PC-9 (cell line): ENCODE measurements at regions not wholly inside any gene's neighbourhood (a gene's known extent, or its start where the extent isn't known, plus 50 kb on each side); places are given as distances from the start of the nearest gene placed in this dataset.

Experiments used
- BruUV-seq: library from RNA; stranded (reverse); fragments of 400-500 nt; replicated peaks from 2 replicates; lab custom pipeline; 2021; lab: Mats Ljungman, UMichigan
- CTCF ChIA-PET: fragments of 300-600 bp; sonication (Branson Sonifier 250); formaldehyde crosslinking; loops from one replicate; lab custom pipeline; 2022; ENCODE audit warnings: antibody characterized with exemption; lab: Charles Lee
- POLR2A ChIA-PET: fragments of 300-600 bp; sonication (Branson Sonifier 250); formaldehyde crosslinking; loops from one replicate; lab custom pipeline; 2022; ENCODE audit warnings: antibody characterized with exemption; ENCODE audit not compliant: unreplicated experiment; lab: Charles Lee
- DNase-seq, 2 experiments: peaks; one replicate each; pipeline versions ENCODE4 v3.0.0 to v3.0.0-alpha.2; 2015 to 2022; ENCODE audit warnings: mixed read lengths in 1 of 2
- H2AFZ ChIP-seq: fragments of 200-600 bp; sonication (generic); 2 replicates; pipeline ENCODE4 v1.8.1; 2017; ENCODE audit warnings: antibody characterized with exemption
- H3F3A ChIP-seq: fragments of 200-600 bp; sonication (generic); 2 replicates; pipeline ENCODE4 v1.8.1; 2017; ENCODE audit warnings: antibody characterized with exemption, mild to moderate bottlenecking, low read depth; ENCODE audit not compliant: insufficient read depth
- H3K27ac ChIP-seq: fragments of 200-600 bp; sonication (generic); 2 replicates; pipeline ENCODE4 v1.6.1; 2016; ENCODE audit warnings: mixed run types
- H3K27me3 ChIP-seq: fragments of 200-600 bp; sonication (generic); 2 replicates; pipeline ENCODE4 v1.6.1; 2016; ENCODE audit warnings: low read depth, mixed run types; ENCODE audit not compliant: insufficient read depth
- H3K36me3 ChIP-seq: fragments of 200-600 bp; sonication (generic); 2 replicates; pipeline ENCODE4 v1.6.1; 2016; ENCODE audit warnings: low read depth, mixed run types
- H3K4me1 ChIP-seq: fragments of 200-600 bp; sonication (generic); replicated peaks from 2 replicates; pipeline ENCODE4 v1.6.1; 2016; ENCODE audit warnings: mixed run types; ENCODE audit not compliant: insufficient read depth
- H3K4me2 ChIP-seq: fragments of 200-600 bp; sonication (generic); 2 replicates; pipeline ENCODE4 v1.6.1; 2017; ENCODE audit warnings: mixed run types
- H3K4me3 ChIP-seq: fragments of 200-600 bp; sonication (generic); 2 replicates; pipeline ENCODE4 v1.6.1; 2016; ENCODE audit warnings: mixed run types
- H3K79me2 ChIP-seq: fragments of 200-600 bp; sonication (generic); 2 replicates; pipeline ENCODE4 v1.6.1; 2017; ENCODE audit warnings: low read depth, mixed run types
- H3K9me2 ChIP-seq: fragments of 200-600 bp; sonication (generic); 2 replicates; pipeline ENCODE4 v1.8.1; 2017; ENCODE audit warnings: mild to moderate bottlenecking; ENCODE audit not compliant: insufficient read depth
- H3K9me3 ChIP-seq: fragments of 200-600 bp; sonication (generic); 2 replicates; pipeline ENCODE4 v1.8.1; 2016; ENCODE audit warnings: low read depth; ENCODE audit not compliant: insufficient read depth
- H4K20me1 ChIP-seq: fragments of 200-600 bp; sonication (generic); 2 replicates; pipeline ENCODE4 v1.8.1; 2017; ENCODE audit not compliant: insufficient read depth
- CTCF ChIP-seq: fragments of 200-600 bp; sonication (generic); conservative IDR thresholded peaks from 2 replicates; pipeline ENCODE4 v1.6.1; 2017; ENCODE audit warnings: mixed run types, antibody characterized with exemption, mild to moderate bottlenecking, moderate library complexity
- EZH2 ChIP-seq: fragments of 200-600 bp; sonication (generic); IDR thresholded peaks from 2 replicates; pipeline ENCODE4 v1.8.0; 2017; ENCODE audit warnings: antibody characterized with exemption, low read depth
- intact Hi-C: fragments of 100-400 bp; cut with micrococcal nuclease; formaldehyde crosslinking; loops from one replicate; pipeline ENCODE4 v1.10.0; 2022; ENCODE audit not compliant: unreplicated experiment

GRCh38 chr3:79968418-79968817, 200.6 kb upstream of the ROBO1 start:
- Histone ChIP-seq H3K36me3 (no peaks in the 10 kb centered on the region), H3K4me1 (no peaks in the 10 kb centered on the region), H3K79me2 (no peaks in the 10 kb centered on the region), H3K4me2 (no peak overlapping the region), H3F3A (no peaks in the 10 kb centered on the region; the same call in 1 of the 2 replicates), H3K27ac (no peak overlapping the region), H3K27me3 (no peaks in the 10 kb centered on the region), H4K20me1 (no peaks in the 10 kb centered on the region), H3K9me2 (peaks cover 7% of the 10 kb centered on the region), H3K4me3 (no peak overlapping the region), H2AFZ (no peak overlapping the region), H3K9me3 (no peaks in the 10 kb centered on the region)
- POLR2A ChIA-PET, result no interaction called here
- no TSS peak for BruUV-seq
- intact Hi-C loops, result no loop called here
- no peak for TF ChIP-seq EZH2
- no peak for TF ChIP-seq CTCF
- no peak for DNase-seq
- CTCF ChIA-PET, result no interaction called here

GRCh38 chr3:79960594-79960993, 192.8 kb upstream of the ROBO1 start:
- H3K36me3 ChIP-seq, result no peaks in the 10 kb centered on the region
- no peaks in the 10 kb centered on the region for H4K20me1 ChIP-seq
- H3K9me3 ChIP-seq, result no peaks in the 10 kb centered on the region; the same call in 1 of the 2 replicates
- no peaks in the 10 kb centered on the region for H3F3A ChIP-seq
- no peak overlapping the region for H3K4me3 ChIP-seq
- DNase-seq, result no peak
- intact Hi-C loops, result no loop called here
- no peak for TF ChIP-seq EZH2
- no peak for TF ChIP-seq CTCF
- ChIA-PET CTCF (no interaction called here), POLR2A (no interaction called here)
- H2AFZ ChIP-seq, result no peak overlapping the region
- no peaks in the 10 kb centered on the region for H3K9me2 ChIP-seq
- no peaks in the 10 kb centered on the region for H3K79me2 ChIP-seq
- no peak overlapping the region for H3K4me2 ChIP-seq
- BruUV-seq, result no TSS peak
- H3K27me3 ChIP-seq, result no peaks in the 10 kb centered on the region
- no peak overlapping the region for H3K27ac ChIP-seq
- H3K4me1 ChIP-seq, result no peaks in the 10 kb centered on the region

GRCh38 chr3:79957066-79957465, 189.3 kb upstream of the ROBO1 start:
- no peak overlapping the region for H3K4me3 ChIP-seq
- no peaks in the 10 kb centered on the region; the same call in 1 of the 2 replicates for H3K9me3 ChIP-seq
- H3K4me2 ChIP-seq, result no peak overlapping the region
- H3K4me1 ChIP-seq, result no peaks in the 10 kb centered on the region
- no peaks in the 10 kb centered on the region for H3K27me3 ChIP-seq
- TF ChIP-seq EZH2 (no peak), CTCF (no peak)
- no peak for DNase-seq
- no peaks in the 10 kb centered on the region for H3F3A ChIP-seq
- H2AFZ ChIP-seq, result no peak overlapping the region
- no peaks in the 10 kb centered on the region for H3K36me3 ChIP-seq
- intact Hi-C loops, result no loop called here
- no peaks in the 10 kb centered on the region for H3K79me2 ChIP-seq
- no peaks in the 10 kb centered on the region for H3K9me2 ChIP-seq
- H3K27ac ChIP-seq, result no peak overlapping the region
- ChIA-PET CTCF (no interaction called here), POLR2A (no interaction called here)
- no peaks in the 10 kb centered on the region for H4K20me1 ChIP-seq
- BruUV-seq, result no TSS peak
